Kidney (tissue), 13 donors: ENCODE measurements at regions not wholly inside any gene's neighbourhood (a gene's known extent, or its start where the extent isn't known, plus 50 kb on each side); places are given as distances from the start of the nearest gene placed in this dataset.
"Not testable (repeated sequence)": the region's sequence is repeated elsewhere in the genome, so short reads cannot be mapped to it uniquely, and the experiment has no call there.

Experiments used
- DNase-seq, 5 donors: peaks; one replicate each; pipeline ENCODE4 v3.0.0-alpha.2; 2013 to 2020
- FAIRE-seq: peaks from 2 replicates; lab custom pipeline; 2012; peaks lifted over from hg19 to GRCh38; lab: Jason Lieb, UNC
- H3K27ac ChIP-seq, 2 donors: one replicate each; pipeline ENCODE4 v1.7.0; 2013; ENCODE audit warnings: low read depth in 2 of 2, low read length in 2 of 2, inconsistent platforms in 1 of 2
- H3K27me3 ChIP-seq: one replicate; pipeline ENCODE4 v1.7.1; 2013; ENCODE audit warnings: low read length, inconsistent platforms; ENCODE audit not compliant: control insufficient read depth, insufficient read depth
- H3K36me3 ChIP-seq, 3 donors: one replicate each; pipeline versions ENCODE4 v1.7.0 to v1.7.1; 2013; ENCODE audit warnings: low read length in 3 of 3, control low read depth in 1 of 3, inconsistent platforms in 1 of 3; ENCODE audit not compliant: insufficient read depth in 3 of 3, control insufficient read depth in 2 of 3
- H3K4me1 ChIP-seq, 3 donors: one replicate each; pipeline versions ENCODE4 v1.7.0 to v1.7.1; 2013; ENCODE audit warnings: low read length in 3 of 3, inconsistent platforms in 1 of 3, low read depth in 1 of 3; ENCODE audit not compliant: control insufficient read depth in 2 of 3, insufficient read depth in 2 of 3
- H3K4me3 ChIP-seq, 3 donors: one replicate each; pipeline versions ENCODE4 v1.7.0 to v1.8.1; 2013; ENCODE audit warnings: low read length in 3 of 3, control low read depth in 1 of 3, inconsistent platforms in 1 of 3
- H3K9ac ChIP-seq, 3 donors: one replicate each; pipeline versions ENCODE4 v1.7.0 to v1.7.1; 2013; ENCODE audit warnings: low read length in 3 of 3, control low read depth in 1 of 3, inconsistent platforms in 1 of 3
- H3K9me3 ChIP-seq, 3 donors: one replicate each; pipeline versions ENCODE4 v1.7.0 to v1.7.1; 2013; ENCODE audit warnings: low read length in 3 of 3, control low read depth in 1 of 3, inconsistent platforms in 1 of 3; ENCODE audit not compliant: control insufficient read depth in 2 of 3, insufficient read depth in 1 of 3
- intact Hi-C: fragments of 100-400 bp; cut with DNase I; formaldehyde crosslinking; loops from one replicate; pipeline ENCODE4 v1.11.1; 2022
- TF ChIP-seq, protein P1 (sequence below): IDR thresholded peaks from 3 replicates; pipeline ENCODE4 v1.5.1; 2012; ENCODE audit warnings: mild to moderate bottlenecking, moderate library complexity, borderline replicate concordance; ENCODE audit not compliant: insufficient read depth; ENCODE audit errors: extremely low read depth
- donor health status: control.
- donor health status: control.
- donor health status: control.
- donor health status: control.
- donor health status: control.
- donor health status: DM: yes; HTN: yes; CAD: no.
- donor health status: Normal renal cell carcinoma (clear cell type).

DNA sequence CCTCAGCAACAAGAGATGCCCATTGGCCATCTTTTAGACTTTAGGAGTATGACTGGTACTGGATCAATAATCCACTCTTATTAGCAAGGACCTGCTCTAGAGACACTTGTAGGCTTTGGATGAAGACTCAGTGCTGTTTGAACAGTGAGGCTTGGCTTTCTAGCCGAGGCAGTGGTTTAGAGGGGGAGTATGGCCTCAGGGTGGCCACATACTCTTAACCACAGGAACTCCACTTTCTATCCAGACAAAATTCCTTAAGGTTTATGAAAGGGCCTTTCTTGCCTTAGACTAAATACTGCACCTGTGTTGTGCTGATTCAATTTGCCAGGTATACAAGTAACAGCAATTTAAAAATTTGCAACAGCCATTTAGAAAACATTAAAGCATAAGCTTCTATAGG lies 1046.3 kb downstream of the DIPK2A start:
- H3K36me3 ChIP-seq, result no peaks in the 10 kb centered on the region
- H3K4me1 ChIP-seq, result no peaks in the 10 kb centered on the region
- H3K4me3 ChIP-seq, result no peak overlapping the region
- H3K27ac ChIP-seq, result no peak overlapping the region
- intact Hi-C loops, result no loop called here
- H3K27me3 ChIP-seq, result no peaks in the 10 kb centered on the region
- TF ChIP-seq, protein P1, sequence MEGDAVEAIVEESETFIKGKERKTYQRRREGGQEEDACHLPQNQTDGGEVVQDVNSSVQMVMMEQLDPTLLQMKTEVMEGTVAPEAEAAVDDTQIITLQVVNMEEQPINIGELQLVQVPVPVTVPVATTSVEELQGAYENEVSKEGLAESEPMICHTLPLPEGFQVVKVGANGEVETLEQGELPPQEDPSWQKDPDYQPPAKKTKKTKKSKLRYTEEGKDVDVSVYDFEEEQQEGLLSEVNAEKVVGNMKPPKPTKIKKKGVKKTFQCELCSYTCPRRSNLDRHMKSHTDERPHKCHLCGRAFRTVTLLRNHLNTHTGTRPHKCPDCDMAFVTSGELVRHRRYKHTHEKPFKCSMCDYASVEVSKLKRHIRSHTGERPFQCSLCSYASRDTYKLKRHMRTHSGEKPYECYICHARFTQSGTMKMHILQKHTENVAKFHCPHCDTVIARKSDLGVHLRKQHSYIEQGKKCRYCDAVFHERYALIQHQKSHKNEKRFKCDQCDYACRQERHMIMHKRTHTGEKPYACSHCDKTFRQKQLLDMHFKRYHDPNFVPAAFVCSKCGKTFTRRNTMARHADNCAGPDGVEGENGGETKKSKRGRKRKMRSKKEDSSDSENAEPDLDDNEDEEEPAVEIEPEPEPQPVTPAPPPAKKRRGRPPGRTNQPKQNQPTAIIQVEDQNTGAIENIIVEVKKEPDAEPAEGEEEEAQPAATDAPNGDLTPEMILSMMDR, result no peak
- H3K9ac ChIP-seq, result no peak overlapping the region
- FAIRE-seq (no peak), DNase-seq (no peak)
- H3K9me3 ChIP-seq, result no peaks in the 10 kb centered on the region

GRCh38 chr3:145022447-145022846 lies 1050.8 kb downstream of the DIPK2A start:
- DNase-seq (no peak), FAIRE-seq (no peak)
- no peaks in the 10 kb centered on the region for H3K27me3 ChIP-seq
- no peak overlapping the region for H3K4me3 ChIP-seq
- H3K36me3 ChIP-seq, result no peaks in the 10 kb centered on the region
- H3K9me3 ChIP-seq, result no peaks in the 10 kb centered on the region
- intact Hi-C loops, result no loop called here
- no peak overlapping the region for H3K27ac ChIP-seq
- no peak overlapping the region for H3K9ac ChIP-seq
- no peaks in the 10 kb centered on the region for H3K4me1 ChIP-seq
- TF ChIP-seq, protein P1, result no peak

DNA sequence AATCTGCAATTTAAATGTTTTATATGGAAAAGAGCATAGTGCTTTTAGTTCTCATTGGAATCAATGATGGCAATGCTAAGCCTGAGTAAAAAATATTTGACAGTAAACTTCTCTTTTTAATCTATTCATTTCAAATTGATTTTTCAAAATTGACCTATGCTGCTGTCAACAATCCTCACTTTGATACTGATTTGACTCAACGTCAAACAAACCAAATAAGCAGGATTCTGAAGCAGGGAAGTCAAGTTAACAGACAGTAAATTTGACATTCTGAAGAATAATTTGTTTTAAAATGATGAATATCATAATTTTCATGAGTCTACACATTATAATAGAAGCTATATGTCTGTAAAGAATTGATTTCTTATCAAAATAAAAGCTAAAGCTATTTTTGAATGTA lies 1053.1 kb downstream of the DIPK2A start:
- TF ChIP-seq, protein P1, result no peak
- FAIRE-seq, result no peak

DNA sequence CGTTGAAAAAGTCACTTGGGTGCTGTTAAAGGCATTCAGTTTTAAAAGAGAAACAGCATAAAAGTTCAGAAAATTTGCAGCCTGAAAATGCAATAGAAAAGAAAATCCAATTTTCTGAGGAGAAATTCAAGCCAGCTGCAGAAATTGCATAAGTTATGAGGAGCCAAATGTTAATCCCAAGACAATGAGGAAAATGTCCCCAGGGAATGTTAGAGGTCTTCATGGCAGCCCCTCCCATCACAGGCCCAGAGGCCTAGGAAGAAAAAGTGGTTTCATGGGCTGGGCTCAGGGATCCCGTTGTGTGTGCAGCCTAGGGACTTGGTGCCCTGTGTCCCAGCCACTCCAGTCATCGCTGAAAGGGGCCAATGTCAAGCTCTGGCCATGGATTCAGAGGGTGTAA lies 1055.6 kb downstream of the DIPK2A start:
- H3K27ac ChIP-seq, H3K27me3 ChIP-seq, H3K4me1 ChIP-seq, intact Hi-C loops, H3K4me3 ChIP-seq, H3K9me3 ChIP-seq, H3K9ac ChIP-seq, H3K36me3 ChIP-seq, FAIRE-seq, DNase-seq: not testable (repeated sequence)

More for the DNA sequence above, 1053.1 kb downstream of the DIPK2A start:
- H3K27me3 ChIP-seq, result no peaks in the 10 kb centered on the region
- H3K4me3 ChIP-seq, result no peak overlapping the region
- DNase-seq, result no peak
- H3K27ac ChIP-seq, result no peak overlapping the region
- H3K4me1 ChIP-seq, result no peaks in the 10 kb centered on the region
- no peak overlapping the region for H3K9ac ChIP-seq
- no peaks in the 10 kb centered on the region for H3K36me3 ChIP-seq
- no peaks in the 10 kb centered on the region for H3K9me3 ChIP-seq
- intact Hi-C loops, result no loop called here
